Skeletal muscle tissue (tissue), 3 donors: ENCODE measurements at regions not wholly inside any gene's neighbourhood (a gene's known extent, or its start where the extent isn't known, plus 50 kb on each side); places are given as distances from the start of the nearest gene placed in this dataset.

Source experiments
- H3K27ac ChIP-seq: one replicate; pipeline ENCODE4 v1.7.0; 2013; ENCODE audit warnings: mild to moderate bottlenecking, low read depth, low read length, inconsistent platforms
- H3K27me3 ChIP-seq, 3 donors: one replicate each; pipeline ENCODE4 v1.7.0; 2013; ENCODE audit warnings: low read length in 3 of 3; ENCODE audit not compliant: control insufficient read depth in 3 of 3, insufficient read depth in 3 of 3
- H3K36me3 ChIP-seq, 3 donors: one replicate each; pipeline ENCODE4 v1.7.0; 2013; ENCODE audit warnings: low read length in 3 of 3; ENCODE audit not compliant: control insufficient read depth in 3 of 3, insufficient read depth in 3 of 3
- H3K4me1 ChIP-seq, 3 donors: one replicate each; pipeline ENCODE4 v1.7.0; 2013; ENCODE audit warnings: low read length in 3 of 3, mild to moderate bottlenecking in 3 of 3; ENCODE audit not compliant: control insufficient read depth in 3 of 3, insufficient read depth in 3 of 3
- H3K4me3 ChIP-seq, 3 donors: one replicate each; pipeline ENCODE4 v1.7.0; 2013; ENCODE audit warnings: low read length in 3 of 3
- H3K9ac ChIP-seq, 3 donors: one replicate each; pipeline ENCODE4 v1.7.0; 2013; ENCODE audit warnings: low read length in 3 of 3, mild to moderate bottlenecking in 3 of 3, moderate library complexity in 2 of 3, low read depth in 1 of 3
- H3K9me3 ChIP-seq, 3 donors: one replicate each; pipeline ENCODE4 v1.7.0; 2013; ENCODE audit warnings: low read length in 3 of 3; ENCODE audit not compliant: control insufficient read depth in 3 of 3
- donor health status: Osteomylitis.

GRCh38 chr4:65063601-65064000 is 606.7 kb downstream of the EPHA5 start:
- H3K27me3 ChIP-seq: no peaks in the 10 kb centered on the region
- H3K9me3 ChIP-seq: no peaks in the 10 kb centered on the region
- peaks cover 0 to 9% (median 0%) of the 10 kb centered on the region in 3 donors for H3K4me1 ChIP-seq
- peak overlapping the region; percentile 11 for H3K27ac ChIP-seq
- no peak overlapping the region for H3K4me3 ChIP-seq
- H3K36me3 ChIP-seq: no peaks in the 10 kb centered on the region
- no peak overlapping the region for H3K9ac ChIP-seq

GRCh38 chr4:65050786-65051185 is 619.5 kb downstream of the EPHA5 start:
- Histone ChIP-seq H3K9ac (no peak overlapping the region), H3K27me3 (no peaks in the 10 kb centered on the region), H3K27ac (no peak overlapping the region), H3K4me3 (no peak overlapping the region), H3K4me1 (peaks cover 0 to 3% (median 0%) of the 10 kb centered on the region in 3 donors), H3K36me3 (no peaks in the 10 kb centered on the region), H3K9me3 (no peaks in the 10 kb centered on the region)

- Histone ChIP-seq H3K27ac (no peak overlapping the region), H3K36me3 (no peaks in the 10 kb centered on the region), H3K4me3 (no peak overlapping the region), H3K27me3 (no peaks in the 10 kb centered on the region), H3K9ac (no peak overlapping the region), H3K9me3 (no peaks in the 10 kb centered on the region), H3K4me1 (peaks cover 0 to 3% (median 0%) of the 10 kb centered on the region in 3 donors)
Measured at GRCh38 chr4:65046192-65047133, 623.8 kb downstream of the EPHA5 start.

- H3K27ac ChIP-seq: no peak overlapping the region
- H3K4me1 ChIP-seq: no peaks in the 10 kb centered on the region
- H3K4me3 ChIP-seq: no peak overlapping the region
- H3K27me3 ChIP-seq: no peaks in the 10 kb centered on the region
- no peaks in the 10 kb centered on the region for H3K36me3 ChIP-seq
- H3K9me3 ChIP-seq: no peaks in the 10 kb centered on the region
- H3K9ac ChIP-seq: no peak overlapping the region
Measured at GRCh38 chr4:65033899-65034298, 624.6 kb upstream of the TECRL start.

- Histone ChIP-seq H3K36me3 (no peaks in the 10 kb centered on the region), H3K27ac (no peak overlapping the region), H3K9me3 (no peaks in the 10 kb centered on the region), H3K4me1 (no peaks in the 10 kb centered on the region), H3K27me3 (no peaks in the 10 kb centered on the region), H3K9ac (no peak overlapping the region), H3K4me3 (no peak overlapping the region)
Measured at GRCh38 chr4:65028592-65028991, 619.3 kb upstream of the TECRL start.

- Histone ChIP-seq H3K4me1 (no peaks in the 10 kb centered on the region), H3K36me3 (no peaks in the 10 kb centered on the region), H3K4me3 (peak overlapping the region in 2 of 3 donors; percentile 24 to 54), H3K9ac (peak overlapping the region in 2 of 3 donors; percentile 35 to 54), H3K9me3 (no peaks in the 10 kb centered on the region), H3K27ac (peak overlapping the region; percentile 55), H3K27me3 (no peaks in the 10 kb centered on the region)
Measured at GRCh38 chr4:65023883-65024670, 614.8 kb upstream of the TECRL start.

GRCh38 chr4:65023081-65023480 is 613.8 kb upstream of the TECRL start:
- Histone ChIP-seq H3K9me3 (no peaks in the 10 kb centered on the region), H3K36me3 (no peaks in the 10 kb centered on the region), H3K9ac (peak overlapping the region in 2 of 3 donors; percentile 34 to 54), H3K4me3 (peak overlapping the region in 2 of 3 donors; percentile 4 to 22), H3K27me3 (no peaks in the 10 kb centered on the region), H3K27ac (peak overlapping the region; percentile 55), H3K4me1 (peaks cover 0 to 3% (median 0%) of the 10 kb centered on the region in 3 donors)

GRCh38 chr4:65021737-65022136 is 612.5 kb upstream of the TECRL start:
- H3K4me3 ChIP-seq: no peak overlapping the region
- no peaks in the 10 kb centered on the region for H3K36me3 ChIP-seq
- H3K27ac ChIP-seq: no peak overlapping the region
- H3K4me1 ChIP-seq: peaks cover 0 to 3% (median 0%) of the 10 kb centered on the region in 3 donors
- no peaks in the 10 kb centered on the region for H3K27me3 ChIP-seq
- no peak overlapping the region for H3K9ac ChIP-seq
- no peaks in the 10 kb centered on the region for H3K9me3 ChIP-seq

- H3K36me3 ChIP-seq: no peaks in the 10 kb centered on the region
- H3K9me3 ChIP-seq: no peaks in the 10 kb centered on the region
- no peak overlapping the region for H3K27ac ChIP-seq
- H3K9ac ChIP-seq: no peak overlapping the region
- no peak overlapping the region for H3K4me3 ChIP-seq
- peaks cover 0 to 3% (median 0%) of the 10 kb centered on the region in 3 donors for H3K4me1 ChIP-seq
- H3K27me3 ChIP-seq: no peaks in the 10 kb centered on the region
Measured at GRCh38 chr4:65021149-65021548, 611.9 kb upstream of the TECRL start.

GRCh38 chr4:65019775-65020174 is 610.5 kb upstream of the TECRL start:
- Histone ChIP-seq H3K4me3 (no peak overlapping the region), H3K9ac (no peak overlapping the region), H3K36me3 (no peaks in the 10 kb centered on the region), H3K4me1 (peaks cover 0 to 3% (median 0%) of the 10 kb centered on the region in 3 donors), H3K9me3 (no peaks in the 10 kb centered on the region), H3K27me3 (no peaks in the 10 kb centered on the region), H3K27ac (no peak overlapping the region)
